Endothelial cell of umbilical vein (primary cell): ENCODE measurements at regions not wholly inside any gene's neighbourhood (a gene's known extent, or its start where the extent isn't known, plus 50 kb on each side); places are given as distances from the start of the nearest gene placed in this dataset.

ENCODE experiments used
- BruUV-seq: library from RNA; stranded (reverse); fragments of 400-500 nt; replicated peaks from 2 replicates; lab custom pipeline; 2021; lab: Mats Ljungman, UMichigan
- CTCF ChIA-PET: fragments of 300-600, 350-600 bp; sonication (Branson Sonifier 250); formaldehyde crosslinking; loops from one replicate; lab custom pipeline; 2021; ENCODE audit warnings: antibody characterized with exemption, inconsistent platforms; lab: Charles Lee
- POLR2A ChIA-PET: fragments of 300-600, 350-600 bp; sonication (Branson Sonifier 250); formaldehyde crosslinking; loops from one replicate; lab custom pipeline; 2021; ENCODE audit warnings: antibody characterized with exemption, inconsistent platforms; lab: Charles Lee
- DNase-seq: peaks from one replicate; pipeline ENCODE4 v3.0.0-alpha.2; 2011; ENCODE audit warnings: low read depth, low spot score
- FAIRE-seq: peaks from 2 replicates; lab custom pipeline; 2011; peaks lifted over from hg19 to GRCh38; lab: Jason Lieb, UNC
- H2AFZ ChIP-seq: 2 replicates; pipeline ENCODE4 v1.6.0; 2012; ENCODE audit warnings: low read depth, low read length, control low read depth, inconsistent platforms
- H3K27ac ChIP-seq: 2 replicates; pipeline ENCODE4 v1.5.1; 2011; ENCODE audit warnings: low read depth, mild to moderate bottlenecking, control low read depth, low read length, moderate library complexity; ENCODE audit not compliant: insufficient read depth
- H3K27me3 ChIP-seq, 2 experiments: 2 replicates each; pipeline versions ENCODE4 v1.6.0 to v1.6.1; 2011; ENCODE audit warnings: low read length in 2 of 2, mixed read lengths in 1 of 2; ENCODE audit not compliant: control insufficient read depth in 2 of 2, insufficient read depth in 2 of 2
- H3K36me3 ChIP-seq, 2 experiments: 2 replicates in 1 of 2; 3 replicates in 1 of 2; pipeline ENCODE4 v1.5.1; 2011; ENCODE audit warnings: low read length in 2 of 2, mild to moderate bottlenecking in 1 of 2, moderate library complexity in 1 of 2; ENCODE audit not compliant: control insufficient read depth in 2 of 2, insufficient read depth in 2 of 2; ENCODE audit errors: extremely low read depth in 1 of 2
- H3K4me1 ChIP-seq: 3 replicates; pipeline ENCODE4 v1.5.1; 2011; ENCODE audit warnings: mild to moderate bottlenecking, low read length; ENCODE audit not compliant: control insufficient read depth, insufficient read depth; ENCODE audit errors: extremely low read depth
- H3K4me2 ChIP-seq: 2 replicates; pipeline ENCODE4 v1.6.1; 2011; ENCODE audit warnings: low read length, control low read depth, mixed read lengths; ENCODE audit not compliant: insufficient read depth
- H3K4me3 ChIP-seq, 3 experiments: fragments of 200-600 bp in 1 of 3; sonication (generic), shearing (Covaris generic) in 1 of 3; replicated peaks in 1 of 3; 2 replicates each; pipeline ENCODE4 v1.5.1; 2011 to 2016; ENCODE audit warnings: control low read depth in 3 of 3, low read length in 3 of 3, mild to moderate bottlenecking in 2 of 3, inconsistent platforms in 1 of 3, low read depth in 1 of 3, moderate library complexity in 1 of 3; ENCODE audit not compliant: insufficient read depth in 1 of 3
- H3K79me2 ChIP-seq: 2 replicates; pipeline ENCODE4 v1.6.0; 2012; ENCODE audit warnings: low read length, inconsistent platforms; ENCODE audit not compliant: control insufficient read depth, insufficient read depth
- H3K9ac ChIP-seq: replicated peaks from 2 replicates; pipeline ENCODE3; 2011; ENCODE audit warnings: low read length, control low read depth; ENCODE audit not compliant: insufficient read depth; ENCODE audit errors: extremely low read depth
- H3K9me1 ChIP-seq: replicated peaks from 3 replicates; pipeline ENCODE4 v1.6.0; 2011; ENCODE audit warnings: mild to moderate bottlenecking, low read length; ENCODE audit not compliant: control insufficient read depth, insufficient read depth; ENCODE audit errors: extremely low read depth
- H3K9me3 ChIP-seq: replicated peaks from 2 replicates; pipeline ENCODE4 v1.5.1; 2012; ENCODE audit warnings: low read length, inconsistent platforms; ENCODE audit not compliant: control insufficient read depth, insufficient read depth
- H4K20me1 ChIP-seq: replicated peaks from 2 replicates; pipeline ENCODE3; 2011; ENCODE audit warnings: mild to moderate bottlenecking, low read length; ENCODE audit not compliant: control insufficient read depth, insufficient read depth; ENCODE audit errors: extremely low read depth
- EZH2 ChIP-seq: IDR thresholded peaks from 2 replicates; pipeline ENCODE4 v1.6.1; 2012; ENCODE audit warnings: borderline replicate concordance, low read depth, mild to moderate bottlenecking, moderate library complexity, low read length, inconsistent platforms; ENCODE audit not compliant: severe bottlenecking
- FOS ChIP-seq: IDR thresholded peaks from 2 replicates; pipeline ENCODE4 v1.6.1; 2011; ENCODE audit warnings: mild to moderate bottlenecking, low read length, moderate library complexity, borderline replicate concordance; ENCODE audit not compliant: insufficient read depth
- GATA2 ChIP-seq: IDR thresholded peaks from 2 replicates; pipeline ENCODE4 v1.7.0; 2011; ENCODE audit warnings: low read depth, mild to moderate bottlenecking, moderate library complexity, mixed read lengths, low read length; ENCODE audit not compliant: insufficient read length, insufficient read depth
- JUN ChIP-seq: IDR thresholded peaks from 2 replicates; pipeline ENCODE4 v1.6.1; 2011; ENCODE audit warnings: borderline replicate concordance, low read depth; ENCODE audit not compliant: insufficient read length, insufficient read depth
- MYC ChIP-seq: IDR thresholded peaks from one replicate; pipeline ENCODE4 v1.6.1; 2011; ENCODE audit warnings: mild to moderate bottlenecking, low read depth, low read length
- POLR2A ChIP-seq: IDR thresholded peaks from 2 replicates; pipeline ENCODE4 v1.6.1; 2012; ENCODE audit warnings: low read depth, mild to moderate bottlenecking, control low read depth, low read length
- POLR2AphosphoS5 ChIP-seq: IDR thresholded peaks from 2 replicates; pipeline ENCODE4 v1.6.1; 2012; ENCODE audit warnings: low read depth, mild to moderate bottlenecking, control low read depth, low read length, moderate library complexity; ENCODE audit not compliant: insufficient read depth
- dilution Hi-C: fragments of 300-500 bp; cut with MboI; formaldehyde crosslinking; loops from one replicate; pipeline ENCODE4 v1.15.0; 2019; ENCODE audit warnings: low sequenced_read_pairs; ENCODE audit not compliant: extremely low pct_ligation_motif_present
- intact Hi-C: fragments of 100-400 bp; cut with micrococcal nuclease; formaldehyde crosslinking; loops from one replicate; pipeline ENCODE4 v1.10.0; 2022
- TF ChIP-seq, protein P1 (sequence below): IDR thresholded peaks from 2 replicates; pipeline ENCODE4 v1.6.1; 2011; ENCODE audit not compliant: insufficient read depth, insufficient read length
- TF ChIP-seq, protein P2 (sequence below), 2 donors: IDR thresholded peaks; 1 replicate in 1 of 2; 2 replicates in 1 of 2; pipeline ENCODE4 v1.5.1; 2011; ENCODE audit warnings: low read length in 2 of 2, mild to moderate bottlenecking in 2 of 2, moderate library complexity in 2 of 2, control low read depth in 1 of 2, inconsistent platforms in 1 of 2, low read depth in 1 of 2; ENCODE audit not compliant: insufficient read depth in 1 of 2; ENCODE audit errors: extremely low read depth in 1 of 2

DNA sequence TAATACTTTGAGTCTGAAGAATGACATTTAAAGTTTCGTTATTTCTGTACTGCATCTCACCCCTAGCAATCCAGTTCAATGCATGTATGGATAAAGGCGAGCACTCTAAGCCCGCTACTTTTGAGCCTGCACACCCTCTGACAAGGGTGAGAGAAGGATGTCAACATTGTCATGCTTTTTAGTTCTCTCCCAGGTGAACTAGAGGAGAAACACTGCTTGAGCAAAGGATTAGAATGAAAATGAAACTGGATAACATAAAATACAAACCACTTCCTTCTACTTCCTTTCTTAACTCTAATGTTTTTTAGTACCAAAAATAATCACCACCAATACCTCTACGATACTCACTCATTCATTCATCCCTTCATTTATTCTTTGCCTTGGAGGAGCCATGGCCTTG lies 588.7 kb upstream of the NR2F2 start:
- Histone ChIP-seq H3K79me2 (no peaks in the 10 kb centered on the region), H3K36me3 (no peaks in the 10 kb centered on the region), H3K9me3 (no peaks in the 10 kb centered on the region), H2AFZ (no peak overlapping the region), H3K4me2 (no peak overlapping the region), H3K4me3 (no peak overlapping the region), H3K9me1 (no peaks in the 10 kb centered on the region), H3K4me1 (peaks cover 8% of the 10 kb centered on the region), H3K9ac (no peak overlapping the region), H3K27ac (no peak overlapping the region), H4K20me1 (no peaks in the 10 kb centered on the region), H3K27me3 (no peaks in the 10 kb centered on the region)
- FAIRE-seq (no peak), DNase-seq (no peak)
- BruUV-seq, result no TSS peak
- dilution Hi-C loops, result no loop called here
- intact Hi-C loops, result no loop called here
- TF ChIP-seq GATA2 (no peak), JUN (no peak), POLR2A (no peak), POLR2AphosphoS5 (no peak), MYC (no peak), EZH2 (no peak), FOS (no peak)
- TF ChIP-seq, protein P1, sequence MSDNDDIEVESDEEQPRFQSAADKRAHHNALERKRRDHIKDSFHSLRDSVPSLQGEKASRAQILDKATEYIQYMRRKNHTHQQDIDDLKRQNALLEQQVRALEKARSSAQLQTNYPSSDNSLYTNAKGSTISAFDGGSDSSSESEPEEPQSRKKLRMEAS, result no peak
- TF ChIP-seq, protein P2, sequence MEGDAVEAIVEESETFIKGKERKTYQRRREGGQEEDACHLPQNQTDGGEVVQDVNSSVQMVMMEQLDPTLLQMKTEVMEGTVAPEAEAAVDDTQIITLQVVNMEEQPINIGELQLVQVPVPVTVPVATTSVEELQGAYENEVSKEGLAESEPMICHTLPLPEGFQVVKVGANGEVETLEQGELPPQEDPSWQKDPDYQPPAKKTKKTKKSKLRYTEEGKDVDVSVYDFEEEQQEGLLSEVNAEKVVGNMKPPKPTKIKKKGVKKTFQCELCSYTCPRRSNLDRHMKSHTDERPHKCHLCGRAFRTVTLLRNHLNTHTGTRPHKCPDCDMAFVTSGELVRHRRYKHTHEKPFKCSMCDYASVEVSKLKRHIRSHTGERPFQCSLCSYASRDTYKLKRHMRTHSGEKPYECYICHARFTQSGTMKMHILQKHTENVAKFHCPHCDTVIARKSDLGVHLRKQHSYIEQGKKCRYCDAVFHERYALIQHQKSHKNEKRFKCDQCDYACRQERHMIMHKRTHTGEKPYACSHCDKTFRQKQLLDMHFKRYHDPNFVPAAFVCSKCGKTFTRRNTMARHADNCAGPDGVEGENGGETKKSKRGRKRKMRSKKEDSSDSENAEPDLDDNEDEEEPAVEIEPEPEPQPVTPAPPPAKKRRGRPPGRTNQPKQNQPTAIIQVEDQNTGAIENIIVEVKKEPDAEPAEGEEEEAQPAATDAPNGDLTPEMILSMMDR (IDR thresholded peaks at IDR 0.05; ENCODE audit: extremely low read depth in 1 of 2, insufficient read depth in 1 of 2, low read depth in 1 of 2, low read length in 2 of 2), result no peak
- POLR2A ChIA-PET, result no interaction called here
- CTCF ChIA-PET, result no interaction called here
